Epidermal melanocyte (primary cell): ENCODE measurements at regions not wholly inside any gene's neighbourhood (a gene's known extent, or its start where the extent isn't known, plus 50 kb on each side); places are given as distances from the start of the nearest gene placed in this dataset.

Experiments
- DNase-seq: peaks from one replicate; pipeline ENCODE4 v3.0.0; 2011; ENCODE audit warnings: low spot score; ENCODE audit not compliant: insufficient read length

GRCh38 chrX:22325096-22325495 lies 52.4 kb downstream of the CBLL2 start:
- DNase-seq: no peak

GRCh38 chrX:22329783-22330182 lies 57.1 kb downstream of the CBLL2 start:
- no peak for DNase-seq

GRCh38 chrX:22338740-22339139 lies 66.0 kb downstream of the CBLL2 start:
- no peak for DNase-seq

- no peak for DNase-seq
These were observed 66.7 kb downstream of the CBLL2 start for GRCh38 chrX:22339459-22339858.

GRCh38 chrX:22340022-22340616 lies 67.4 kb downstream of the CBLL2 start:
- no peak for DNase-seq

- DNase-seq: no peak
These were observed 70.5 kb downstream of the CBLL2 start for GRCh38 chrX:22343192-22343591.

- DNase-seq: no peak
These were observed 73.2 kb downstream of the CBLL2 start for GRCh38 chrX:22345884-22346283.

GRCh38 chrX:22347491-22347890 lies 74.8 kb downstream of the CBLL2 start:
- DNase-seq: no peak

- no peak for DNase-seq
These were observed 76.4 kb downstream of the CBLL2 start for GRCh38 chrX:22349116-22349515.

- DNase-seq: no peak
These were observed 78.4 kb downstream of the CBLL2 start for GRCh38 chrX:22351076-22351475.

GRCh38 chrX:22351966-22352365 lies 79.3 kb downstream of the CBLL2 start:
- DNase-seq: no peak

GRCh38 chrX:22357621-22358020 lies 84.9 kb downstream of the CBLL2 start:
- no peak for DNase-seq

GRCh38 chrX:22360129-22360528 lies 87.4 kb downstream of the CBLL2 start:
- no peak for DNase-seq

- DNase-seq: no peak
These were observed 92.7 kb downstream of the CBLL2 start for GRCh38 chrX:22365460-22365859.

GRCh38 chrX:22366166-22366702 lies 93.5 kb downstream of the CBLL2 start:
- DNase-seq: no peak

- DNase-seq: no peak
These were observed 94.2 kb downstream of the CBLL2 start for GRCh38 chrX:22366906-22367305.

GRCh38 chrX:22373094-22373493 lies 100.4 kb downstream of the CBLL2 start:
- DNase-seq: no peak

GRCh38 chrX:22373766-22374165 lies 101.1 kb downstream of the CBLL2 start:
- DNase-seq: no peak

- DNase-seq: no peak
These were observed 103.7 kb downstream of the CBLL2 start for GRCh38 chrX:22376369-22376768.

- DNase-seq: no peak
These were observed 105.6 kb downstream of the CBLL2 start for GRCh38 chrX:22378296-22378695.

- DNase-seq: no peak
These were observed 111.3 kb downstream of the CBLL2 start for GRCh38 chrX:22383988-22384387.

GRCh38 chrX:22389556-22390179 lies 117.0 kb downstream of the CBLL2 start:
- DNase-seq: no peak
